ENCODE measurements at regions not wholly inside any gene's neighbourhood (a gene's known extent, or its start where the extent isn't known, plus 50 kb on each side); places are given as distances from the start of the nearest gene placed in this dataset.

DNA sequence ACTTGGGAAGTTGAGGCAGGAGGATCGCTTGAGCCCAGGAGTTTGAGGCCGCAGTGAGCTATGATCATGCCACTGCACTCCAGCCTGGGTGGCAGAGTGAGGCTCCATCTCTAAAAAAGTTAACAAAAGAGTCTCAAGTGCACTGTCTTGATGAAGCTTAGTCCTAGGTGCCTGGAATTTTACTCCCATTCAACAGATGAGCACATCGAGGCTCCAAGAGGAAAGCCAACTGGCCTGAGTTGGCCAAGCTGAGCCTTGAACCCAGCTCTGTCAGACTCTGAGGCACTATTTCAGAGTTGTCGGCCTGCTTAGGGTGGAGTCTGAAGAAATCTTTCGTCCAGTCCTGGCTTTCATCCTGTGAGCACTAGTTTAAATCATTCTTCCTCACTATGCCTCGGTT lies 98.1 kb upstream of the MAP1LC3B2 start:
- DNase-seq: no peak

GRCh38 chr12:116463366-116463765 lies 95.8 kb upstream of the MAP1LC3B2 start:
- DNase-seq: no peak

GRCh38 chr12:116465407-116465806 lies 93.8 kb upstream of the MAP1LC3B2 start:
- no peak for DNase-seq

- no peak for DNase-seq
Measured at GRCh38 chr12:116465856-116466255, 93.3 kb upstream of the MAP1LC3B2 start.

DNA sequence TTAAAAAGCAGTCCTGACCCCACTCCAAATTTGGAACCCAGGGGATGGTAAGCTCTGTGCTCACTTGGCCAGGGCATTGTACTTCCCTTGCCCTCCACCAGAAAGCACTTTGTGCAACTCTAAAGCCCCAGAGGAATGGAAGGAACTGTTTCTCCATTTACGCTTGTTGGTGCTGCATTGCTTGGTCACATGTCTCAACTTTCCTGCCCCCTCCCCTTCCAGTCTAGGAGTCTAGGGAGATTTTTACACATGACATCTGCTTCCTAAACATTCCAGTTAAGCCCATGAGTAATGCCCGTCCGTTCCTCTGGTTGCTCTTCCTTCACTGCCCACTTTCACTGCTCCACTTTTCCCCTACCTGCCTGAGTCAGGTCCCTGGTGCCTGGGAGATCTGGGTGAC lies 92.6 kb upstream of the MAP1LC3B2 start:
- no peak for DNase-seq

DNA sequence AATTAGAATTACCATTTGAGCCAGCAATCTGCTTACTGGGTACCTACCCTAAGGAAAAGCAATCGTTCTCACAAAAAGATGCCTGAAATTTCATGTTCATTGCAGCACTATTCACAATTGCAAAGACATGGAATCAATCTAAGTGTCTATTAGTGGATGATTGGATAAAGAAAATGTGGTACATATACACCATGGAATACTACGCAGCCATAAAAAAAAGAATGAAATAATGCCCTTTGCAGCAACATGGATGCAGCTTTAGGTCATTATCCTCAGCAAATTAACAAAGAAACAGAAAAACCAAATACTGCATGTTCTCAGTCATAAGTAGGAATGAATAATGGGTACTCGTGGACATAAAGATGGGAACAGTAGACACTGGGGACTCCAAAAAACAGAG lies 89.8 kb upstream of the MAP1LC3B2 start:
- DNase-seq: no peak

DNA sequence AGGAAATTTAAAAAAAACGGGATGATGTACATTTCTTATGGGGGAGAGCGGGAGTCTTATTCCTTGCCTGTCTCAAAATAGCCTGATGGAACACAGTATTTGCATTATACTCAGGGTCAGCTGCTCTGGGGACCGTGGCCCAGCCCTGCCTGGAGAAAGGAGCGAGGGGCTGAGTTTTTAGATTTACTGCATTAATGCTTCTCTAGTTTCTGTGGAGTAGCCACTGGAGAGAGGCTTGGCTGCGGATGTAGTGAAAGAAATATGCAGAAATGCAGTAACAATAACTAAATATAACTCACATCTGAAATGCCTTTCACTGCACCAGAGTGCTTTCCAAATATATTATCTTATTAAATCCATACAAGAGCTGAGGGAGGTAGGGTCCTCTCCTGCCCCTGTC lies 87.6 kb upstream of the MAP1LC3B2 start:
- no peak for DNase-seq

DNA sequence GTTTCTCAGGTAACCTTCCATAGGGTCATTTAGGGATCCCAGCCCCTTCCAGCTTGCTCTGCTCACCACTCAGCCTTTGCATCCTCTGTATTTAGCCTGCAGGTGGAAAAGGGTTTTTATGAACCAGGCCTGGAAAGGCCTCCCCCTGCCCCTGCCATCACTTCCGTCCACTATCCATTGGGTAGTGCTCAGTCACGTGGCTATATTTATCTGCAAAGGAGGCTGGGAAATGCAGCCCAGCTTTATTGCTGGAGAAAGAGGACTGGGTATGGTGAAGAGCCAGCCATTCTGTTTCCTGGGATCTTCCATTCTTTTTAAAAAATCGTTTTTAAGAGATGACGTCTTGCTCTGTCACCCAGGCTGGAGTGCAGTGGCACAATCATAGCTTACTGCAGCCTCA lies 87.0 kb upstream of the MAP1LC3B2 start:
- no peak for DNase-seq

GRCh38 chr12:116473416-116473815 lies 85.8 kb upstream of the MAP1LC3B2 start:
- DNase-seq: no peak

GRCh38 chr12:116474331-116474730 lies 84.8 kb upstream of the MAP1LC3B2 start:
- no peak for DNase-seq

GRCh38 chr12:116474899-116475298 lies 84.3 kb upstream of the MAP1LC3B2 start:
- DNase-seq: no peak

GRCh38 chr12:116476227-116476822 lies 82.9 kb upstream of the MAP1LC3B2 start:
- no peak for DNase-seq

GRCh38 chr12:116478243-116478773 lies 80.9 kb upstream of the MAP1LC3B2 start:
- no peak for DNase-seq

DNA sequence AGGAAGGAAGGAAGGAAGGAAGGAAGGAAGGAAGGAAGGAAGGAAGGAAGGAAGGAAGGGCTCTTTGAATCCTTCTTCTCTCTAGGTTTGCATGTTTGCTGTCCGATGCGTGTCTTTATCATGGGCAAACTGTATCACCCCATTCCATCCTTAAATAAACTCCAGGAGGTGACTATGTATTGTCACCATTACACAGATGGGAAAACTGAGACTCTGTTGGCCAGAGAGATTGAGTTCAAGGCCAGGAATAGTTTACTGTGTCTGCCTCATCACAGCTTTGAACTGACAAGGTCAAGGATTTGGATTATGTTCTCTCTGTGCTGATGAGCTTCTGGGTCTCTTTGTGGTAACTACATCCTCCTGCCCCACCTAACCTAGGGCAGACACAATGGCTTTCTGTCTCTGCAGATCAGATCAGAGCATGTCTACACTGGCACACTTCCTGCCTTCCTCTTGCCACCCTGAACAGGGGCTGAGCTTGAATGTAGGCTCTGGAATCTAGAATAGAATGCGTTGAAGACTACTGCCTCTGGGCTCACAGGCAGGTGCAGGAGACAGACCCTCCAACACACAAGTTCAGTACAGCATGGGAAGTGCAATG lies 78.9 kb upstream of the MAP1LC3B2 start:
- no peak for DNase-seq

GRCh38 chr12:116481726-116482125 lies 77.5 kb upstream of the MAP1LC3B2 start:
- DNase-seq: no peak

DNA sequence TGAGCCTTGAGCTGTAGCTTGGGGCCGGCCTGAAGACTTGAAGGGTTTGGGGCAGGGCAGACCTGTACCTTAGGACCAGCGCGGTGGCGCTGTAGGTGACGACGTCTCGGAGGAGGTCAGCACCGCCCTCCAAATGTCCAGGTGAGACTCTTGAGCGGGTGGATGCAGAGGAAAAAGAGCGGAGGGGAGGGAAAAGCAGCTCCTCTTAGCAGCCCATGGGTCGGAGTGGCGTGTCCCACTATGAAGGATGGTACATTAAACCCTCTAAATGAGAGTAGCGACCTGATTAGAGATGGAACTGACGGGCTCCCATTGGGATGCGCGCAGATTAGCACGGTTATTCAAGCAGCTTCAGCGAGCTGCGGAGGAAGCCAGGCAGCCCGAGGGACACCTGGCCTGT lies 77.0 kb upstream of the MAP1LC3B2 start:
- no peak for DNase-seq

GRCh38 chr12:116482859-116483258 lies 76.3 kb upstream of the MAP1LC3B2 start:
- no peak for DNase-seq

- no peak for DNase-seq
Measured at GRCh38 chr12:116483959-116484750, 75.0 kb upstream of the MAP1LC3B2 start.

DNA sequence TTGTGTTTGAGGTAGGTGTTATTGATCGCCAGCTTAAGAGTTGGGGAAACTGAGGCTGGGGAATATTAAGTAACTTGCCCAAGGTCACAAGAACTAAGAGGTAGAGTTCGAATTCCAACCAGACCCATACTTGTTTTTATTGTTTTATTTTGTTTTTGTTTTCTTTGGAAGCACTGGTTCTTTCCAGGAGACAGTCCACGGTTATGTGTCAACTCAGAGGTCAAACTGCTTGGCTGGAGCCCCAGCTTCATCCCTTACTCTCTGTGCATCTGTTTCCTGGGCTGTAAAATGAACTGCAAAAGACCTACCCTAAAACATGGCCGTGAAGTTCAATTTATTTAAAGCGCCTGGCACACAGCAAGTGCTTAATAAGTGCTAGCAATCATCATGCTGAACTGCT lies 74.4 kb upstream of the MAP1LC3B2 start:
- DNase-seq: no peak

- no peak for DNase-seq
Measured at GRCh38 chr12:116489116-116489515, 70.1 kb upstream of the MAP1LC3B2 start.

GRCh38 chr12:116490471-116490870 lies 68.7 kb upstream of the MAP1LC3B2 start:
- DNase-seq: no peak

DNA sequence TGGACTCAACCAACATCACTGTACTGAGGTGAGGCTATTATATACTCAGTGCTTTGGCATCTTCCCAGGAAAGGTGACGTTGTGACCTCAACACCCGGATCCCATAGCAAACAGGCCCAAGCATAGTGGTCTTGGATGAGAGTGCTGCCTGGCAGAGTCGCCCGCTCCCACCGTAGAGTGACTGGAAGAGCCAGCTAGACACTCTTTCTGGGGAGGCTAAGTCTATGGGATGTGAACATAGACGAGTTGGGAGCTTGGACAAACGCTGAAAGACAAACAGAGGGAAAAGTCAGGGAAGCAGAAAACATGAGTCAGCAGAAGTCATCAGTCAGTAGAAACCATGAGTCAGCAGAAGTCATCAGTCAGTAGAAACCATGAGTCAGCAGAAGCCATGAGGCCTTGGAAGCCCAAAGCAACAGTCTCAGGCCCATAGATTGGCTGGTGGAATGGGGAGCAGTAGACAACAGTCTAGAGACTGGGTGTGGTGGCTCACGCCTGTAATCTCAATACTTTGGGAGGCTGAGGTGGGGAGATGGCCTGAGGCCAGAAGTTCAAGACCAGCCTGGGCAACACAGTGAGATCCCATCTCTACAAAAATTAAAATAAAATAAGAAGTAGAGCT lies 66.4 kb upstream of the MAP1LC3B2 start:
- DNase-seq: no peak

DNA sequence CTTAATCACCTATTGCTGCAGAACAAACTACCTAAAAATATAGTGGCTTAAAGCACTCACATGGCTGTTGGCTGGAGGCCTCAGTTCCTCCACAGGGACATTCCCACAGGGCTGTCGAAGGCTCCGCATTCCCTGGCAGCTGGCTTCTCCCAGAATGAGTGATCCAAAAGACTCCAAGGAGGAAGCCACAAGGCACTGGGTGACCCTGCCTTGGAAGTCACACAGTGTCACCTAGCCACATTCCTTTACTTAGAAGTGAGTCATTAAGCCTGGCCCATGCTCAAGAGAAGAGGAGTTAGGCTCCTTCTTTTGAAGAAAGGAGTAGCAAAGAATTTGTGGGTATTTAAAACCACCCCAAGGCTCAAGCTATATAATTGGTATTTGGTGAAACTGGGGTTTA lies 63.9 kb upstream of the MAP1LC3B2 start:
- no peak for DNase-seq
